Upper lobe of left lung (tissue), 6 donors: ENCODE measurements at regions not wholly inside any gene's neighbourhood (a gene's known extent, or its start where the extent isn't known, plus 50 kb on each side); places are given as distances from the start of the nearest gene placed in this dataset.

ENCODE experiments used
- ATAC-seq, 2 donors: fragments of 200-7000 bp; cut with Tn5 transposase; one replicate each; pipeline ENCODE4 v1.9.1; 2022; ENCODE audit warnings: mild to moderate bottlenecking in 2 of 2, moderate library complexity in 2 of 2; ENCODE audit not compliant: low FRiP score in 2 of 2
- DNase-seq, 2 donors: peaks; one replicate each; pipeline ENCODE4 v3.0.0-alpha.2; 2019 to 2020
- H3K27ac ChIP-seq, 4 donors: fragments of 200-600 bp; sonication (generic); one replicate each; pipeline ENCODE4 v1.5.1; 2016 to 2019
- H3K27me3 ChIP-seq, 4 donors: fragments of 200-600 bp; sonication (generic); one replicate each; pipeline ENCODE4 v1.5.1; 2017 to 2019
- H3K36me3 ChIP-seq, 4 donors: fragments of 200-600 bp; sonication (generic); one replicate each; pipeline ENCODE4 v1.5.1; 2016 to 2019
- H3K4me1 ChIP-seq, 4 donors: fragments of 200-600 bp; sonication (generic); one replicate each; pipeline ENCODE4 v1.5.1; 2018 to 2019
- H3K4me3 ChIP-seq, 4 donors: fragments of 200-600 bp; sonication (generic); one replicate each; pipeline ENCODE4 v1.5.1; 2017 to 2019; ENCODE audit warnings: mild to moderate bottlenecking in 2 of 4, moderate library complexity in 1 of 4
- H3K9me3 ChIP-seq, 4 donors: fragments of 200-600 bp; sonication (generic); one replicate each; pipeline ENCODE4 v1.5.1; 2018 to 2019
- CTCF ChIP-seq, 6 experiments: fragments of 450-650 bp in 4 of 6; fragments of 200-600 bp in 2 of 6; sonication (generic) in 2 of 6; IDR thresholded peaks; one replicate each; pipeline ENCODE4 v1.5.1; 2016 to 2019; ENCODE audit warnings: antibody characterized with exemption in 6 of 6
- EP300 ChIP-seq, 4 donors: sonication (generic); formaldehyde crosslinking; IDR thresholded peaks; one replicate each; pipeline ENCODE4 v1.5.1; 2017; ENCODE audit warnings: antibody characterized with exemption in 4 of 4, control low read depth in 2 of 4
- POLR2A ChIP-seq, 4 donors: fragments of 450-650 bp; IDR thresholded peaks; one replicate each; pipeline ENCODE4 v1.5.1; 2016 to 2017; ENCODE audit warnings: antibody characterized with exemption in 4 of 4, mild to moderate bottlenecking in 2 of 4
- POLR2AphosphoS5 ChIP-seq, 2 donors: sonication (generic); formaldehyde crosslinking; IDR thresholded peaks; one replicate each; pipeline ENCODE4 v1.5.1; 2017; ENCODE audit warnings: antibody characterized with exemption in 2 of 2
- WGBS, 2 donors: methylation state at CpG; one replicate each; pipeline ENCODE4 v1.1.5; 2017 to 2018; 5-methylcytosine and 5-hydroxymethylcytosine counted together
- donor health status: DM: no; HTN: no; CAD: no; lungs with moderate emphysema.
- donor health status: DM: no; HTN: yes; CAD: no; lungs with severe emphysema.

DNA sequence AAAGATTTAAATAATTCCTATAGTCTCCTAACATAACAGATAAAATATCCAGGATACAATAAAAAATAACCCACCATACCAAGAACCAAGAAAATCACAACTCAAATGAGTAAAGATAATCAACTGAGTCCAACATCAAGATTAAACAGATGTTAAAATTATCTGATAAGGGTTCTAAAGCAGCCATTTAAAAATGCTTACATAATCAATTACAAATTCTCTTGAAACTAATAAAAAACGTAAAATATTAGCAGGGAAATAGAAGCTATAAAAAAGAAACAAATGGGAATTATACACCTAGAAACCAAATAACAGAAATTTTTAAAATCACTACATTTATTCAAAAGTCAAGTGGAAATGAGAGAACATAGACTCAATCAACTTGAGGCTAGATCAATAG is 297.7 kb upstream of the RAB6C start:
- ATAC-seq (no peak), DNase-seq (no peak)
- WGBS, 2 donors, result 79 to 91% methylated on average over 1 of the region's 1 CpG

GRCh38 chr2:129689653-129690448 is 289.6 kb upstream of the RAB6C start:
- WGBS, 2 donors, result 72 to 75% methylated on average over 4 of the region's 4 CpGs
- no peak overlapping the region for H3K27ac ChIP-seq
- no peaks in the 10 kb centered on the region for H3K9me3 ChIP-seq
- no peaks in the 10 kb centered on the region for H3K27me3 ChIP-seq
- TF ChIP-seq POLR2AphosphoS5 (IDR thresholded peaks at IDR 0.05) (no peak), POLR2A (IDR thresholded peaks at IDR 0.05) (no peak), EP300 (IDR thresholded peaks at IDR 0.05) (no peak), CTCF (IDR thresholded peaks at IDR 0.05) (no peak)
- no peaks in the 10 kb centered on the region for H3K4me1 ChIP-seq
- no peak for DNase-seq
- no peaks in the 10 kb centered on the region for H3K36me3 ChIP-seq
- no peak overlapping the region for H3K4me3 ChIP-seq
- no peak for ATAC-seq

More for the DNA sequence above, 297.7 kb upstream of the RAB6C start:
- no peak overlapping the region for H3K4me3 ChIP-seq
- H3K27ac ChIP-seq, result no peak overlapping the region
- TF ChIP-seq CTCF (IDR thresholded peaks at IDR 0.05) (no peak), POLR2A (IDR thresholded peaks at IDR 0.05) (no peak), EP300 (IDR thresholded peaks at IDR 0.05) (no peak), POLR2AphosphoS5 (IDR thresholded peaks at IDR 0.05) (no peak)
- H3K36me3 ChIP-seq, result no peaks in the 10 kb centered on the region
- no peaks in the 10 kb centered on the region for H3K27me3 ChIP-seq
- H3K9me3 ChIP-seq, result no peaks in the 10 kb centered on the region
- H3K4me1 ChIP-seq, result no peaks in the 10 kb centered on the region

- no peaks in the 10 kb centered on the region for H3K9me3 ChIP-seq
- DNase-seq, result no peak
- no peak overlapping the region for H3K4me3 ChIP-seq
- no peak for TF ChIP-seq EP300 (IDR thresholded peaks at IDR 0.05)
- no peaks in the 10 kb centered on the region for H3K27me3 ChIP-seq
- H3K36me3 ChIP-seq, result no peaks in the 10 kb centered on the region
- no peak overlapping the region for H3K27ac ChIP-seq
- no peaks in the 10 kb centered on the region for H3K4me1 ChIP-seq
- ATAC-seq, result no peak
- WGBS, 2 donors, result 86% methylated on average over 1 to 3 of the region's 3 CpGs
These were observed 284.0 kb upstream of the RAB6C start for GRCh38 chr2:129695496-129695895.

GRCh38 chr2:129698593-129698992 is 280.9 kb upstream of the RAB6C start:
- WGBS, 2 donors, result 48 to 63% methylated on average over 3 of the region's 3 CpGs
- ATAC-seq, result no peak
- Histone ChIP-seq H3K4me3 (no peak overlapping the region), H3K4me1 (no peaks in the 10 kb centered on the region), H3K9me3 (no peaks in the 10 kb centered on the region), H3K27me3 (no peaks in the 10 kb centered on the region), H3K27ac (no peak overlapping the region), H3K36me3 (no peaks in the 10 kb centered on the region)
- TF ChIP-seq CTCF (IDR thresholded peaks at IDR 0.05) (no peak), EP300 (IDR thresholded peaks at IDR 0.05) (no peak), POLR2AphosphoS5 (IDR thresholded peaks at IDR 0.05) (no peak), POLR2A (IDR thresholded peaks at IDR 0.05) (no peak)
- DNase-seq, result no peak

DNA sequence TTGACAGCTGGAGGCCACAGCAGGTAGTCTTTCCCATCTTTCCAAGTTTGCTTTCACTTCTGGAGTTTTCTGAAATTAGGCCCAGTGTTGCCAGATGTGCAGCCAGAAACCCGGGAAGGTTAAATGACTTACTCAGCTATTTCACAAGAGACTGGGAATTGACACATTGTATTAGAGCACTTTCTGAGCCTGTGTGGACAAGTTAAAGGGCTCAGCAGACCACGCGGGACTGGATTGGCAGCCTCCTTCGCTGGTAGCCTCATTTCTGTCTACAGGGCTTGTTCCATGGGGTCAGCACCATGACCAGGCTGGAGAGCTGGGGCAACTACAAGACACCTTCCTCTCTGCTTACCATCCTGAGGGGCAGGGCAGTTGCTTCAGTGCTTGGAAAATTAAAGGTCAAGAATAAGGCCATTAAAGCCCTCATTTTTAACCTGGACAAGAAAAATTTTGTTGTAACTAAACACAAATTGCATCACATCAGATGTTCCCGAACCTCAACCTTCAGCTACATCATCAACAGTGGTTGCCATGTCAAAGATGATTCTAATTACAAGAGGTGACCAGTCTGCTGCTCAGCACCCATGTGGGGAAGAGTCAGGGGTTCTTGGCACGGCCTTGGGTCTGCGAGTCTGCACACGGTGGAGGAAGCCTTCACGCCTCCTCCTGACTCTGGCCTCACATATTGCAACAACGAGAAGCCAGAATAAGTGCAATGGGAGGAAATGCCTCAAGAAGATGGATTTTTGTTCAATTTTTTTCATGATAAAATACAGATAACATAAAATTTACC is 279.5 kb upstream of the RAB6C start:
- Histone ChIP-seq H3K4me3 (no peak overlapping the region), H3K27me3 (no peaks in the 10 kb centered on the region), H3K9me3 (no peaks in the 10 kb centered on the region), H3K4me1 (no peaks in the 10 kb centered on the region), H3K27ac (no peak overlapping the region), H3K36me3 (no peaks in the 10 kb centered on the region)
- TF ChIP-seq POLR2AphosphoS5 (IDR thresholded peaks at IDR 0.05) (no peak), POLR2A (IDR thresholded peaks at IDR 0.05) (no peak), CTCF (IDR thresholded peaks at IDR 0.05) (no peak), EP300 (IDR thresholded peaks at IDR 0.05) (no peak)
- WGBS, 2 donors, result 81 to 82% methylated on average over 10 of the region's 10 CpGs
- DNase-seq, result no peak
- ATAC-seq, result no peak
